ENCODE measurements at regions not wholly inside any gene's neighbourhood (a gene's known extent, or its start where the extent isn't known, plus 50 kb on each side); places are given as distances from the start of the nearest gene placed in this dataset.

DNA sequence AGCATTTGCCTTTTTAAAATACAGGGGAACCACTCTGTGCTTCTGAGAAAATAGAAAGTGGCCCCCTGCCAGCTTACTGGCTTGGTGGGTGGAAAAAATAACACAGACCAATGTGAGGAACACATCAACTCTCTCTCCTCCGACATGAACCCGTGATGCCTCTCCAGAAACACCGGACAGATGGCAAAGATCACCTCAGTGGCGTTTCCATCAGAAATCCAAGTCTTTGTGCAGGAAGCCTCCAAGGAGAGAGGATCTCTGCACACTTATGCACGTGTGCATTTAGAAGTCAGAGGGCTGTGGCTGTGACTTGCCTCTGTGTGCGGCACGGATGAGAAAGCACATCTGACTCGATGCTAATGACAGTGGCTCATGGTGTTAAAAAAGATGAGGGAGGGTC, 112.3 kb upstream of the KLF12 start:
- H3K4me1 ChIP-seq (replicated peaks in 1 of 2; ENCODE audit: control insufficient read depth in 2 of 2, insufficient read depth in 2 of 2, low read length in 2 of 2), result no peaks in the 10 kb centered on the region
- no peaks in the 10 kb centered on the region for H4K20me1 ChIP-seq (replicated peaks; ENCODE audit: control insufficient read depth, insufficient read depth, low read length)
- no peaks in the 10 kb centered on the region for H3K27me3 ChIP-seq (ENCODE audit: control insufficient read depth in 2 of 2, insufficient read depth in 2 of 2, low read length in 2 of 2)
- H3K36me3 ChIP-seq (ENCODE audit: control insufficient read depth, insufficient read depth, low read length), result no peaks in the 10 kb centered on the region
- no peak for ATAC-seq
- no TSS peak for BruUV-seq (replicated peaks)
- H2AFZ ChIP-seq (ENCODE audit: low read depth, low read length), result no peak overlapping the region
- no peaks in the 10 kb centered on the region for H3K9me3 ChIP-seq (replicated peaks; ENCODE audit: control insufficient read depth, insufficient read depth, low read depth, low read length)
- TF ChIP-seq ZNF282 (CRISPR knock-in tag; IDR thresholded peaks at IDR 0.05), result no peak
- TF ChIP-seq TAF1 (IDR thresholded peaks at IDR 0.05; ENCODE audit: control insufficient read depth, extremely low read depth, insufficient read depth, low read length, severe bottlenecking), result no peak
- no peak for TF ChIP-seq HDAC2 (IDR thresholded peaks at IDR 0.05)
- no peak for TF ChIP-seq FOXM1 (IDR thresholded peaks at IDR 0.05; ENCODE audit: low read depth)
- no peak for TF ChIP-seq FOXM1 (CRISPR knock-in tag; IDR thresholded peaks at IDR 0.05; ENCODE audit: low read depth)
- TF ChIP-seq ZNF12 (CRISPR knock-in tag; IDR thresholded peaks at IDR 0.05), result no peak
- no peak for TF ChIP-seq THRAP3 (IDR thresholded peaks at IDR 0.05; ENCODE audit: borderline replicate concordance)
- no peak for TF ChIP-seq ZBTB8A (IDR thresholded peaks at IDR 0.05; ENCODE audit: partially characterized antibody)
- TF ChIP-seq ZNF140 (CRISPR knock-in tag; IDR thresholded peaks at IDR 0.05), result no peak
- TF ChIP-seq PATZ1 (CRISPR knock-in tag; IDR thresholded peaks at IDR 0.05; ENCODE audit: borderline replicate concordance), result no peak
- no peak for TF ChIP-seq KHSRP (IDR thresholded peaks at IDR 0.05)
- no peak for TF ChIP-seq MAFG (tag; conservative IDR thresholded peaks at IDR 0.05)
- TF ChIP-seq TEAD4 (IDR thresholded peaks at IDR 0.05; ENCODE audit: low read length), result no peak
- TF ChIP-seq TEAD4 (CRISPR knock-in tag; IDR thresholded peaks at IDR 0.05; ENCODE audit: borderline replicate concordance), result no peak
- no peak for TF ChIP-seq BCLAF1 (IDR thresholded peaks at IDR 0.05; ENCODE audit: borderline replicate concordance in 1 of 2, control insufficient read depth in 1 of 2, low read depth in 2 of 2, low read length in 1 of 2)
- no peak for TF ChIP-seq ZNF384 (IDR thresholded peaks at IDR 0.05; ENCODE audit: low read depth, low read length)
- TF ChIP-seq MXD1 (CRISPR knock-in tag; IDR thresholded peaks at IDR 0.05; ENCODE audit: borderline replicate concordance, poor library complexity, severe bottlenecking), result no peak
- TF ChIP-seq ZNF174 (CRISPR knock-in tag; IDR thresholded peaks at IDR 0.05), result no peak
- TF ChIP-seq ZNF121 (CRISPR knock-in tag; conservative IDR thresholded peaks at IDR 0.05), result no peak
- intact Hi-C loops (cut with micrococcal nuclease), result no loop called here
- ChIA-PET CTCF (ENCODE audit: low intra/inter-chr PET ratio) (no interaction called here), POLR2A (no interaction called here)
- in situ Hi-C loops (cut with MboI), result no loop called here
- H3K27ac ChIP-seq (ENCODE audit: extremely low read depth, low read depth, low read length), result no peak overlapping the region
- H3K79me2 ChIP-seq (ENCODE audit: control insufficient read depth, insufficient read depth, low read length), result no peaks in the 10 kb centered on the region
- no peak for DNase-seq (ENCODE audit: extremely low read depth in 1 of 4, low spot score in 3 of 4)
- H3K4me3 ChIP-seq, result no peak overlapping the region
- 4% methylated on average over 5 of the region's 8 CpGs for WGBS (ENCODE audit: insufficient coverage, low coverage, missing lambda C conversion rate)
- no peak overlapping the region for H3K4me2 ChIP-seq (ENCODE audit: insufficient read depth, low read length)
- H3K9ac ChIP-seq (ENCODE audit: insufficient read depth in 1 of 2, low read depth in 2 of 2, low read length in 2 of 2), result no peak overlapping the region
- H3K9me1 ChIP-seq (ENCODE audit: control insufficient read depth, insufficient read depth, low read length), result no peaks in the 10 kb centered on the region
- no peak for FAIRE-seq

Measured in K562 (cell line).